ENCODE measurements at regions not wholly inside any gene's neighbourhood (a gene's known extent, or its start where the extent isn't known, plus 50 kb on each side); places are given as distances from the start of the nearest gene placed in this dataset.
"Not testable (repeated sequence)": the region's sequence is repeated elsewhere in the genome, so short reads cannot be mapped to it uniquely, and the experiment has no call there.

DNA sequence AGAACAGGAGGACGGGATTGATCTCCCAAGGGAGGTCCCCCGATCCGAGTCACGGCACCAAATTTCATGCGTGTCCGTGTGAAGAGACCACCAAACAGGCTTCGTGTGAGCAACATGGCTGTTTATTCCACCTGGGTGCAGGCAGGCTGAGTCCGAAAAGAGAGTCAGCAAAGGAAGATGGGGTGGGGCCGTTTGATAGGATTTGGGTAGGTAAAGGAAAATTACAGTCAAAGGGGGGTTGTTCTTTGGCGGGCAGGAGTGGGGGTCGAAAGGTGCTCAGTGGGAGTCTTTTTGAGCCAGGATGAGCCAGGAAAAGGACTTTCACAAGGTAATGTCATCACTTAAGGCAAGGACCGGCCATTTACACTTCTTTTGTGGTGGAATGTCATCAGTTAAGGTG, 763.6 kb upstream of the CTNND2 start:
- in situ Hi-C loops (cut with HindIII; ENCODE audit: low sequenced_read_pairs) = not testable (repeated sequence)

- in situ Hi-C loops (cut with HindIII; ENCODE audit: low sequenced_read_pairs) = not testable (repeated sequence)
These were observed 761.5 kb upstream of the CTNND2 start for GRCh38 chr5:12665772-12666171.

GRCh38 chr5:12662545-12663314, 758.5 kb upstream of the CTNND2 start:
- in situ Hi-C loops (cut with HindIII; ENCODE audit: low sequenced_read_pairs) = no loop called here

- in situ Hi-C loops (cut with HindIII; ENCODE audit: low sequenced_read_pairs) = no loop called here
These were observed 757.5 kb upstream of the CTNND2 start for GRCh38 chr5:12661617-12662370.

DNA sequence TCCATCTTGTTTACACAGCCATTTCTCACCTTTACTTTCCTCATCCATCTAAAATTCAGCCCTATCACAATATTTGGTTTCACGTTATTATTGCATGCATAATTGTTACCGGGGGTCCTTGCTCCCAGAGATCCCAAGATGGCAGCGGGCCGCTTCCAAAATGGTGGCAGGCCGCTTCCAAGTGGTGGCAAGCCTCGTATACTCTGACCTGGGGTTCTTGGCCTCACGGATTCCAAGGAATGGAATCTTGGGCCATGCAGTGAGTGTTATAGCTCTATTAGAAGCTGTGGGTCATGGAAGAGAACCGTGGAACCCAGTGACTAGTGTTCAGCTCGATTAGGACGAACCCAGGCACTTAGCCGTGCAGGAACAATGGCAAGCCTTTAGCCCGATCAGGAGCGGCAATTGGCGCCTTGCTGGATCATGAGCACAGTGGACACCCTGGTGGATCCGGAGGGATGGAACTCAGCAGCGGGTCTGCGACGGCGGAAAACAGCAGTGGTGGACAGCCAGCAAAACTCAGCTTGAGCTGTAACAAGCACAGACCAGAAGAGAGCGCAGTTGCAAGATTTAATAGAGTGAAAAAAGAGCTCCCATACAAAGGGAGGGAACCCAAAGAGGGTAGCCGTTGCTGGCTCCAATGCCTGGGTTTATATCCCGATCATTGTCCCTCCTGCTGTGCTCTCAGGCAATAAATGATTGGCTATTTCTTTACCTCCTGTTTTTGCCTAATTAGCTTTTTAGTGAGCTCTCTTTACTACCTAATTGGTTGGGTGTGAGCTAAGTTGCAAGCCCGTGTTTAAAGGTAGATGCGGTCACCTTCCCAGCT, 756.2 kb upstream of the CTNND2 start:
- in situ Hi-C loops (cut with HindIII; ENCODE audit: low sequenced_read_pairs) = not testable (repeated sequence)

GRCh38 chr5:12659686-12660085, 755.4 kb upstream of the CTNND2 start:
- in situ Hi-C loops (cut with HindIII; ENCODE audit: low sequenced_read_pairs) = no loop called here

DNA sequence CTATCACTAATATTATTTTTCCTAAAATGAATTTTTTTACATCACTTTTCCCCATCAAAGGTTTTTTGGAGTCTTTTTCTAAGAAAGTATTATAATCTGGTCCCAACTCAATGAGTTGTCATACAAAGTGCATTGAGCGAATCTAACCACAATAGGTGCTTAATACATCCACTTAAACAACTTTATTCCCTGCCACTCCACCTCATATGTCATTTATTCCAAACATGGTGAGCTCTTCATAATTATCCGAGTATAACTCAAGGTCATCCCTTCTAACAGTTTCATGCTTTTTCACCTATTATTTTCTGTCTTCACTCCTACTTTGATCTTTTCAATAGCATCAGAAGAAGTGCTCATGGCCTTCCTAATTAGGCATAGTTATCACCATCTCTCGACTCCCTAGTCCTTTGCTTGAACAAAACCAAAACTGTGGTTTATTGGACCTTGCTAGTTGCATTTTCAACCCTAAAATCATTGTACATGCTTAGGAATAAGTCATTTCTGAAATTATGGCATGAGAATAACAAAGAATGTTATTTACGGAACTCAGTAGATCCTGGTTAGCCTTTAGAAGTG, 754.7 kb upstream of the CTNND2 start:
- in situ Hi-C loops (cut with HindIII; ENCODE audit: low sequenced_read_pairs) = no loop called here

DNA sequence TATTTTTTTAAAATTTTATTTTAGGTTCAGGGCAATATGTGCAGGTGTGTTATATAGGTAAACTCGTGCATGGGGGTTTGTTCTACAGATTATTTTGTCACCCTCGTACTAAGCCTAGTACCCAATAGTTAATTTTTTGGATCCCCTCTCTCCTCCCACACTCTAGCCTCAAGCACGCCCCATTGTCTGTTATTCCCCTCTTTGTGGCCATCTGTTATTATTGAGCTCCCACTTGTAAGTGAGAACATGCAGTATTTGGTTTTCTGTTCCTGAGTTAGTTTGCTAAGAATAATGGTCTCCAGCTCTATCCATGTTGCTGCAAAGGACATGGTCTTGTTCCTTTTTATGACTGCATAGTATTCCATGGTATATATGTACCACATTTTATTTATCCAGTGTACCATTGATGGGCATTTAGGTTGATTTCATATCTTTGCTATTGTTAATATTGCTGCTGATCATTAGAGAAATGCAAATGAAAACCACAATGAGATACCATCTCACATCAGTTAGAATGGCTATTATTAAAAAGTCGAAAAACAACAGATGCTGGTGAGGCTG, 753.7 kb upstream of the CTNND2 start:
- in situ Hi-C loops (cut with HindIII; ENCODE audit: low sequenced_read_pairs) = not testable (repeated sequence)

DNA sequence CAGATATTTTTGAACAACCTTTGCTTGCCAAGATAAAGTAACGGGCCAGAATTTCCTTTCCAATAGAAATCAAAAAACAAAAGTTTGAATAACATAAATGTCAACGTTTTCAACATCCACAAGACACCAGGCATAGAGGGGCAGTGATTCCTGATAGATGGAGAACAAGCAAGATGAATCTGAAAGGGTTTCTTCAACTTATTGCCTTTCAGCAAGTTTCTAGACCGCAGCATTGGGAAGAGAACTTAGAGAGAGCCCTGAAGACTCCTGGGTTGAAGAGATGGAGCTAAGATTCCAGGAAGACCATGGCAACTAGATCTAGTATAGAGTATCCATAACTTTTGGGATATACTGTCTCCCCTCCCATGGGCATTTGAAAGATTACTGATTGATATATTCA, 751.4 kb upstream of the CTNND2 start:
- in situ Hi-C loops (cut with HindIII; ENCODE audit: low sequenced_read_pairs) = no loop called here

DNA sequence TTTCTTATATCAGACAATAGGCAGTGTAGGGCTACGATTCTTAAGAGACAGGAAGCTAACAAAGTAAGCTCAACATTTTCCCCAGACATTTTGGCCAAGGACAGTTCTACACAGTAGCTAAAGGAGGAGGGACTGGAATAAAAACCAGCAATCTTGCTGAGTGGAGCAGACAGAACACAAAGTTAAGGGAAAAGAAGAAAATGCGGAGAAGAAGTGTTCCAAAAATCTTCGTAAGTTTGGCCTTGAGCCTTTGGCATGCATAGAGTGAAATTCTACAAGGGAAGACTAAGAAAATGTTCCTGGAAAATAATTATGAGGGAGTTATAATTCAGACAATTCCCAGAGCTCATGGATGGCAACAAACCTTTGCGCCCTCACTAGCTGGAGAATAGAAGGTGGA, 748.0 kb upstream of the CTNND2 start:
- in situ Hi-C loops (cut with HindIII; ENCODE audit: low sequenced_read_pairs) = no loop called here

GRCh38 chr5:12648558-12648957, 744.3 kb upstream of the CTNND2 start:
- in situ Hi-C loops (cut with HindIII; ENCODE audit: low sequenced_read_pairs) = no loop called here

GRCh38 chr5:12647613-12648012, 743.4 kb upstream of the CTNND2 start:
- in situ Hi-C loops (cut with HindIII; ENCODE audit: low sequenced_read_pairs) = no loop called here

DNA sequence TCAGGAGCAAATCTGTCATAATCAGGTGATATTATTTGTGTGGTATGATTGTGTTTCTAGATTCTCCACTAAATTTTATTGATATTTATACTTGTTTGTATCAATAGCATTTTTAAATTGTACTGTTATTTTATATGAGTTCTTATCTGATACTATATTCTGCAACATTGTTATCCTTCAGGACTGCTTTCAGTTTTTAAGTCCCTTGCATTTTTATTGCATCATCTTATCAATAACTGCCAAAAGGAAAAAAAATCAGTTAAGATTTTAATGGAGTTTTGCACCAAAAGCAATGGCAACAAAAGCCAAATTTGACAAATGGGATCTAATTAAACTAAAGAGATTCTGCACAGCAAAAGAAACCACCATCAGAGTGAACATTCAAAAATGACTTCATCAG, 741.3 kb upstream of the CTNND2 start:
- in situ Hi-C loops (cut with HindIII; ENCODE audit: low sequenced_read_pairs) = no loop called here

- in situ Hi-C loops (cut with HindIII; ENCODE audit: low sequenced_read_pairs) = no loop called here
These were observed 732.0 kb upstream of the CTNND2 start for GRCh38 chr5:12636209-12636608.

- in situ Hi-C loops (cut with HindIII; ENCODE audit: low sequenced_read_pairs) = no loop called here
These were observed 722.3 kb upstream of the CTNND2 start for GRCh38 chr5:12626556-12626955.

DNA sequence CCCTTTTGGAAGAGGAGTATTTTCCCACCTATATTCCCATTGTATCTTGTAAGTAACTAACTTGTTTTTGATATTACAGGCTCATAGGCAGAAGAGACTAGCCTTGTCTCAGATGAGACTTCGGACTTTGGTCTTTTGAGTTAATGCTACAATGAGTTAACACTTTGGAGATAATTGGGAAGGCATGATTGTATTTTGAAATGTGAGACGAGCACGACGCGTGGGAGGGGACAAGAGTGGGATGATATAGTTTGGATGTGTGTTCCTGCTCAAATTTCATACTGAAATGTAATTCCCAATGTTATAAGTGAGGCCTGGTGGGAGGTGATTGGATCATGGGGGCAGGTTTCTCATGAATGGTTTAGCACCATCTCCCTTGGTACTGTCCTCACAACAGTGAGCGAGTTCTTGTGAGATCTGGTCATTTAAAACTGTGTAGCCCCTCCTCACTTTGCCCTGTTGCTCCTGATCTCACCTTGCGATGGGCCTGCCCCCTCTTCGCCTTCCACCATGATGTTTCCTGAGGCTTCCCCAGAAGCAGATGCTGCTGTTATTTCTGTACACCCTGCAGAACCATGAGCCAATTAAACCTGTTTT, 721.5 kb upstream of the CTNND2 start:
- in situ Hi-C loops (cut with HindIII; ENCODE audit: low sequenced_read_pairs) = no loop called here

DNA sequence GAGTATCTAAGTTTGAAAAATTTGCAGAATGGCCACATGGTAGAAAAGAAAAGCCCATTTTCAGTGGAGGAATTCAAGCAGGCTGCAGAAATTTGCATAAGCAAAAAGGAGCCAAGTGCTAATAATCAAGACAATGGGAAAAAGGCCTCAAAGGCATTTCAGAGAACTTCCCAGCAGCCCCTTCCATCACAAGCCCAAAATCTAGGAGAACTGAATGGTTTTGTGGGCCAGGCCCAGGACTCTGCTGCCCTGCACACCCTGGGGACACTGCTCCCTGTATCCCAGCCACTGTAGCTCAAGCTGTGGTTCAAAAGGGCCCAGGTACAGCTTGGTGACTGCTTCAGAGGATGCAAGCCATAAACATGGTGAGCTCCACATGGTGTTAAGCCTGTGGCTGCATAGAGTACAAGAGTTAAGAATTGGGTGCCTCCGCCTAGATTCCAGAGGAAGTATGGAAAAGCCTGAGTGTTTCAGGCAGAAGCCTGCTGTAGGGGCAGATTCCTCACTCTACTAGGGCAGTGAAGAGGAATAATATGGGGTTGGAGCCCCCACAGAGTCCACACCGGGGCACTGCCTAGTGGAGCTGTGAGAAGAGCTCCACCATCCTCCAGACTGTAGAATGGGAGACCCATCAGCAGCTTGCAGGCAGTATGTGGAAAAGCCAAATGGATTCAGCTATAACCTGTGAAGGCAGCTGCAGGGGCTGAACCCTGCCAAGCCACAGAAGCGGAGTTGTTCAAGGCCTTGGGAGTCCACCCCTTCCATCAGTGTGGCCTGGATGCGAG, 720.7 kb upstream of the CTNND2 start:
- in situ Hi-C loops (cut with HindIII; ENCODE audit: low sequenced_read_pairs) = no loop called here

- in situ Hi-C loops (cut with HindIII; ENCODE audit: low sequenced_read_pairs) = no loop called here
These were observed 719.2 kb upstream of the CTNND2 start for GRCh38 chr5:12623408-12623807.

GRCh38 chr5:12616093-12616492, 711.8 kb upstream of the CTNND2 start:
- in situ Hi-C loops (cut with HindIII; ENCODE audit: low sequenced_read_pairs) = no loop called here
